PC-9 (cell line): ENCODE measurements at regions not wholly inside any gene's neighbourhood (a gene's known extent, or its start where the extent isn't known, plus 50 kb on each side); places are given as distances from the start of the nearest gene placed in this dataset.

Experiments
- BruUV-seq: library from RNA; stranded (reverse); fragments of 400-500 nt; replicated peaks from 2 replicates; lab custom pipeline; 2021; lab: Mats Ljungman, UMichigan
- CTCF ChIA-PET: fragments of 300-600 bp; sonication (Branson Sonifier 250); formaldehyde crosslinking; loops from one replicate; lab custom pipeline; 2022; ENCODE audit warnings: antibody characterized with exemption; lab: Charles Lee
- POLR2A ChIA-PET: fragments of 300-600 bp; sonication (Branson Sonifier 250); formaldehyde crosslinking; loops from one replicate; lab custom pipeline; 2022; ENCODE audit warnings: antibody characterized with exemption; ENCODE audit not compliant: unreplicated experiment; lab: Charles Lee
- DNase-seq, 2 experiments: peaks; one replicate each; pipeline versions ENCODE4 v3.0.0 to v3.0.0-alpha.2; 2015 to 2022; ENCODE audit warnings: mixed read lengths in 1 of 2
- H2AFZ ChIP-seq: fragments of 200-600 bp; sonication (generic); 2 replicates; pipeline ENCODE4 v1.8.1; 2017; ENCODE audit warnings: antibody characterized with exemption
- H3F3A ChIP-seq: fragments of 200-600 bp; sonication (generic); 2 replicates; pipeline ENCODE4 v1.8.1; 2017; ENCODE audit warnings: antibody characterized with exemption, mild to moderate bottlenecking, low read depth; ENCODE audit not compliant: insufficient read depth
- H3K27ac ChIP-seq: fragments of 200-600 bp; sonication (generic); 2 replicates; pipeline ENCODE4 v1.6.1; 2016; ENCODE audit warnings: mixed run types
- H3K27me3 ChIP-seq: fragments of 200-600 bp; sonication (generic); 2 replicates; pipeline ENCODE4 v1.6.1; 2016; ENCODE audit warnings: low read depth, mixed run types; ENCODE audit not compliant: insufficient read depth
- H3K36me3 ChIP-seq: fragments of 200-600 bp; sonication (generic); 2 replicates; pipeline ENCODE4 v1.6.1; 2016; ENCODE audit warnings: low read depth, mixed run types
- H3K4me1 ChIP-seq: fragments of 200-600 bp; sonication (generic); replicated peaks from 2 replicates; pipeline ENCODE4 v1.6.1; 2016; ENCODE audit warnings: mixed run types; ENCODE audit not compliant: insufficient read depth
- H3K4me2 ChIP-seq: fragments of 200-600 bp; sonication (generic); 2 replicates; pipeline ENCODE4 v1.6.1; 2017; ENCODE audit warnings: mixed run types
- H3K4me3 ChIP-seq: fragments of 200-600 bp; sonication (generic); 2 replicates; pipeline ENCODE4 v1.6.1; 2016; ENCODE audit warnings: mixed run types
- H3K79me2 ChIP-seq: fragments of 200-600 bp; sonication (generic); 2 replicates; pipeline ENCODE4 v1.6.1; 2017; ENCODE audit warnings: low read depth, mixed run types
- H3K9me2 ChIP-seq: fragments of 200-600 bp; sonication (generic); 2 replicates; pipeline ENCODE4 v1.8.1; 2017; ENCODE audit warnings: mild to moderate bottlenecking; ENCODE audit not compliant: insufficient read depth
- H3K9me3 ChIP-seq: fragments of 200-600 bp; sonication (generic); 2 replicates; pipeline ENCODE4 v1.8.1; 2016; ENCODE audit warnings: low read depth; ENCODE audit not compliant: insufficient read depth
- H4K20me1 ChIP-seq: fragments of 200-600 bp; sonication (generic); 2 replicates; pipeline ENCODE4 v1.8.1; 2017; ENCODE audit not compliant: insufficient read depth
- EZH2 ChIP-seq: fragments of 200-600 bp; sonication (generic); IDR thresholded peaks from 2 replicates; pipeline ENCODE4 v1.8.0; 2017; ENCODE audit warnings: antibody characterized with exemption, low read depth
- intact Hi-C: fragments of 100-400 bp; cut with micrococcal nuclease; formaldehyde crosslinking; loops from one replicate; pipeline ENCODE4 v1.10.0; 2022; ENCODE audit not compliant: unreplicated experiment
- TF ChIP-seq, protein P1 (sequence below): fragments of 200-600 bp; sonication (generic); conservative IDR thresholded peaks from 2 replicates; pipeline ENCODE4 v1.6.1; 2017; ENCODE audit warnings: mixed run types, antibody characterized with exemption, mild to moderate bottlenecking, moderate library complexity

- intact Hi-C loops: no loop called here
- peak; percentile 14 to 60 for DNase-seq
- POLR2A ChIA-PET: no interaction called here
- Histone ChIP-seq H3K9me3 (no peaks in the 10 kb centered on the region), H3K27me3 (peaks cover 80% of the 10 kb centered on the region), H3K9me2 (no peaks in the 10 kb centered on the region), H3K79me2 (no peaks in the 10 kb centered on the region), H2AFZ (no peak overlapping the region), H4K20me1 (no peaks in the 10 kb centered on the region; the same call in 1 of the 2 replicates), H3K36me3 (no peaks in the 10 kb centered on the region), H3K4me1 (no peaks in the 10 kb centered on the region), H3K27ac (no peak overlapping the region), H3K4me3 (no peak overlapping the region), H3K4me2 (no peak overlapping the region), H3F3A (no peaks in the 10 kb centered on the region)
- CTCF ChIA-PET: no interaction called here
- TF ChIP-seq EZH2: no peak
- no TSS peak for BruUV-seq
These were observed 229.9 kb upstream of the HDAC4 start for GRCh38 chr2:239630618-239631286.

GRCh38 chr2:239629926-239630617, 229.3 kb upstream of the HDAC4 start:
- no peaks in the 10 kb centered on the region for H3K79me2 ChIP-seq
- H3K9me3 ChIP-seq: no peaks in the 10 kb centered on the region
- POLR2A ChIA-PET: no interaction called here
- DNase-seq: no peak
- no peaks in the 10 kb centered on the region for H3F3A ChIP-seq
- no peaks in the 10 kb centered on the region for H3K9me2 ChIP-seq
- no peak overlapping the region for H3K4me3 ChIP-seq
- H3K27me3 ChIP-seq: peaks cover 87% of the 10 kb centered on the region
- no peak overlapping the region for H3K27ac ChIP-seq
- CTCF ChIA-PET: no interaction called here
- BruUV-seq: no TSS peak
- no peaks in the 10 kb centered on the region; the same call in 1 of the 2 replicates for H4K20me1 ChIP-seq
- no peak for TF ChIP-seq EZH2
- TF ChIP-seq, protein P1, sequence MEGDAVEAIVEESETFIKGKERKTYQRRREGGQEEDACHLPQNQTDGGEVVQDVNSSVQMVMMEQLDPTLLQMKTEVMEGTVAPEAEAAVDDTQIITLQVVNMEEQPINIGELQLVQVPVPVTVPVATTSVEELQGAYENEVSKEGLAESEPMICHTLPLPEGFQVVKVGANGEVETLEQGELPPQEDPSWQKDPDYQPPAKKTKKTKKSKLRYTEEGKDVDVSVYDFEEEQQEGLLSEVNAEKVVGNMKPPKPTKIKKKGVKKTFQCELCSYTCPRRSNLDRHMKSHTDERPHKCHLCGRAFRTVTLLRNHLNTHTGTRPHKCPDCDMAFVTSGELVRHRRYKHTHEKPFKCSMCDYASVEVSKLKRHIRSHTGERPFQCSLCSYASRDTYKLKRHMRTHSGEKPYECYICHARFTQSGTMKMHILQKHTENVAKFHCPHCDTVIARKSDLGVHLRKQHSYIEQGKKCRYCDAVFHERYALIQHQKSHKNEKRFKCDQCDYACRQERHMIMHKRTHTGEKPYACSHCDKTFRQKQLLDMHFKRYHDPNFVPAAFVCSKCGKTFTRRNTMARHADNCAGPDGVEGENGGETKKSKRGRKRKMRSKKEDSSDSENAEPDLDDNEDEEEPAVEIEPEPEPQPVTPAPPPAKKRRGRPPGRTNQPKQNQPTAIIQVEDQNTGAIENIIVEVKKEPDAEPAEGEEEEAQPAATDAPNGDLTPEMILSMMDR: no peak
- H3K4me2 ChIP-seq: no peak overlapping the region
- no peaks in the 10 kb centered on the region for H3K36me3 ChIP-seq
- no peaks in the 10 kb centered on the region for H3K4me1 ChIP-seq
- H2AFZ ChIP-seq: no peak overlapping the region
- intact Hi-C loops: no loop called here

GRCh38 chr2:239626961-239627592, 226.3 kb upstream of the HDAC4 start:
- CTCF ChIA-PET: no interaction called here
- no peaks in the 10 kb centered on the region for H3K36me3 ChIP-seq
- peaks cover 99% of the 10 kb centered on the region for H3K27me3 ChIP-seq
- H2AFZ ChIP-seq: no peak overlapping the region
- H3K9me3 ChIP-seq: no peaks in the 10 kb centered on the region
- TF ChIP-seq, protein P1: no peak
- no peak for TF ChIP-seq EZH2
- POLR2A ChIA-PET: no interaction called here
- H3F3A ChIP-seq: no peaks in the 10 kb centered on the region
- no peaks in the 10 kb centered on the region for H3K4me1 ChIP-seq
- no peaks in the 10 kb centered on the region for H3K9me2 ChIP-seq
- H3K4me3 ChIP-seq: no peak overlapping the region
- no peak overlapping the region for H3K27ac ChIP-seq
- no peak for DNase-seq
- H4K20me1 ChIP-seq: no peaks in the 10 kb centered on the region; the same call in 1 of the 2 replicates
- BruUV-seq: no TSS peak
- no peak overlapping the region for H3K4me2 ChIP-seq
- H3K79me2 ChIP-seq: no peaks in the 10 kb centered on the region
- intact Hi-C loops: no loop called here
